Endothelial cell of umbilical vein (primary cell): ENCODE measurements at regions not wholly inside any gene's neighbourhood (a gene's known extent, or its start where the extent isn't known, plus 50 kb on each side); places are given as distances from the start of the nearest gene placed in this dataset.

ENCODE experiments used
- BruUV-seq: library from RNA; stranded (reverse); fragments of 400-500 nt; replicated peaks from 2 replicates; lab custom pipeline; 2021; lab: Mats Ljungman, UMichigan
- CTCF ChIA-PET: fragments of 300-600, 350-600 bp; sonication (Branson Sonifier 250); formaldehyde crosslinking; loops from one replicate; lab custom pipeline; 2021; ENCODE audit warnings: antibody characterized with exemption, inconsistent platforms; lab: Charles Lee
- POLR2A ChIA-PET: fragments of 300-600, 350-600 bp; sonication (Branson Sonifier 250); formaldehyde crosslinking; loops from one replicate; lab custom pipeline; 2021; ENCODE audit warnings: antibody characterized with exemption, inconsistent platforms; lab: Charles Lee
- DNase-seq: peaks from one replicate; pipeline ENCODE4 v3.0.0-alpha.2; 2011; ENCODE audit warnings: low read depth, low spot score
- FAIRE-seq: peaks from 2 replicates; lab custom pipeline; 2011; peaks lifted over from hg19 to GRCh38; lab: Jason Lieb, UNC
- H2AFZ ChIP-seq: 2 replicates; pipeline ENCODE4 v1.6.0; 2012; ENCODE audit warnings: low read depth, low read length, control low read depth, inconsistent platforms
- H3K27ac ChIP-seq: 2 replicates; pipeline ENCODE4 v1.5.1; 2011; ENCODE audit warnings: low read depth, mild to moderate bottlenecking, control low read depth, low read length, moderate library complexity; ENCODE audit not compliant: insufficient read depth
- H3K27me3 ChIP-seq, 2 experiments: 2 replicates each; pipeline versions ENCODE4 v1.6.0 to v1.6.1; 2011; ENCODE audit warnings: low read length in 2 of 2, mixed read lengths in 1 of 2; ENCODE audit not compliant: control insufficient read depth in 2 of 2, insufficient read depth in 2 of 2
- H3K36me3 ChIP-seq, 2 experiments: 2 replicates in 1 of 2; 3 replicates in 1 of 2; pipeline ENCODE4 v1.5.1; 2011; ENCODE audit warnings: low read length in 2 of 2, mild to moderate bottlenecking in 1 of 2, moderate library complexity in 1 of 2; ENCODE audit not compliant: control insufficient read depth in 2 of 2, insufficient read depth in 2 of 2; ENCODE audit errors: extremely low read depth in 1 of 2
- H3K4me1 ChIP-seq: 3 replicates; pipeline ENCODE4 v1.5.1; 2011; ENCODE audit warnings: mild to moderate bottlenecking, low read length; ENCODE audit not compliant: control insufficient read depth, insufficient read depth; ENCODE audit errors: extremely low read depth
- H3K4me2 ChIP-seq: 2 replicates; pipeline ENCODE4 v1.6.1; 2011; ENCODE audit warnings: low read length, control low read depth, mixed read lengths; ENCODE audit not compliant: insufficient read depth
- H3K4me3 ChIP-seq, 3 experiments: fragments of 200-600 bp in 1 of 3; sonication (generic), shearing (Covaris generic) in 1 of 3; replicated peaks in 1 of 3; 2 replicates each; pipeline ENCODE4 v1.5.1; 2011 to 2016; ENCODE audit warnings: control low read depth in 3 of 3, low read length in 3 of 3, mild to moderate bottlenecking in 2 of 3, inconsistent platforms in 1 of 3, low read depth in 1 of 3, moderate library complexity in 1 of 3; ENCODE audit not compliant: insufficient read depth in 1 of 3
- H3K79me2 ChIP-seq: 2 replicates; pipeline ENCODE4 v1.6.0; 2012; ENCODE audit warnings: low read length, inconsistent platforms; ENCODE audit not compliant: control insufficient read depth, insufficient read depth
- H3K9ac ChIP-seq: replicated peaks from 2 replicates; pipeline ENCODE3; 2011; ENCODE audit warnings: low read length, control low read depth; ENCODE audit not compliant: insufficient read depth; ENCODE audit errors: extremely low read depth
- H3K9me1 ChIP-seq: replicated peaks from 3 replicates; pipeline ENCODE4 v1.6.0; 2011; ENCODE audit warnings: mild to moderate bottlenecking, low read length; ENCODE audit not compliant: control insufficient read depth, insufficient read depth; ENCODE audit errors: extremely low read depth
- H3K9me3 ChIP-seq: replicated peaks from 2 replicates; pipeline ENCODE4 v1.5.1; 2012; ENCODE audit warnings: low read length, inconsistent platforms; ENCODE audit not compliant: control insufficient read depth, insufficient read depth
- H4K20me1 ChIP-seq: replicated peaks from 2 replicates; pipeline ENCODE3; 2011; ENCODE audit warnings: mild to moderate bottlenecking, low read length; ENCODE audit not compliant: control insufficient read depth, insufficient read depth; ENCODE audit errors: extremely low read depth
- CTCF ChIP-seq, 2 donors: IDR thresholded peaks; 1 replicate in 1 of 2; 2 replicates in 1 of 2; pipeline ENCODE4 v1.5.1; 2011; ENCODE audit warnings: low read length in 2 of 2, mild to moderate bottlenecking in 2 of 2, moderate library complexity in 2 of 2, control low read depth in 1 of 2, inconsistent platforms in 1 of 2, low read depth in 1 of 2; ENCODE audit not compliant: insufficient read depth in 1 of 2; ENCODE audit errors: extremely low read depth in 1 of 2
- EZH2 ChIP-seq: IDR thresholded peaks from 2 replicates; pipeline ENCODE4 v1.6.1; 2012; ENCODE audit warnings: borderline replicate concordance, low read depth, mild to moderate bottlenecking, moderate library complexity, low read length, inconsistent platforms; ENCODE audit not compliant: severe bottlenecking
- FOS ChIP-seq: IDR thresholded peaks from 2 replicates; pipeline ENCODE4 v1.6.1; 2011; ENCODE audit warnings: mild to moderate bottlenecking, low read length, moderate library complexity, borderline replicate concordance; ENCODE audit not compliant: insufficient read depth
- GATA2 ChIP-seq: IDR thresholded peaks from 2 replicates; pipeline ENCODE4 v1.7.0; 2011; ENCODE audit warnings: low read depth, mild to moderate bottlenecking, moderate library complexity, mixed read lengths, low read length; ENCODE audit not compliant: insufficient read length, insufficient read depth
- JUN ChIP-seq: IDR thresholded peaks from 2 replicates; pipeline ENCODE4 v1.6.1; 2011; ENCODE audit warnings: borderline replicate concordance, low read depth; ENCODE audit not compliant: insufficient read length, insufficient read depth
- MAX ChIP-seq: IDR thresholded peaks from 2 replicates; pipeline ENCODE4 v1.6.1; 2011; ENCODE audit not compliant: insufficient read depth, insufficient read length
- MYC ChIP-seq: IDR thresholded peaks from one replicate; pipeline ENCODE4 v1.6.1; 2011; ENCODE audit warnings: mild to moderate bottlenecking, low read depth, low read length
- POLR2A ChIP-seq: IDR thresholded peaks from 2 replicates; pipeline ENCODE4 v1.6.1; 2012; ENCODE audit warnings: low read depth, mild to moderate bottlenecking, control low read depth, low read length
- POLR2AphosphoS5 ChIP-seq: IDR thresholded peaks from 2 replicates; pipeline ENCODE4 v1.6.1; 2012; ENCODE audit warnings: low read depth, mild to moderate bottlenecking, control low read depth, low read length, moderate library complexity; ENCODE audit not compliant: insufficient read depth
- dilution Hi-C: fragments of 300-500 bp; cut with MboI; formaldehyde crosslinking; loops from one replicate; pipeline ENCODE4 v1.15.0; 2019; ENCODE audit warnings: low sequenced_read_pairs; ENCODE audit not compliant: extremely low pct_ligation_motif_present
- intact Hi-C: fragments of 100-400 bp; cut with micrococcal nuclease; formaldehyde crosslinking; loops from one replicate; pipeline ENCODE4 v1.10.0; 2022

GRCh38 chr12:111024205-111024801 is 103.9 kb upstream of the MYL2 start:
- Histone ChIP-seq H3K36me3 (no peaks in the 10 kb centered on the region), H4K20me1 (no peaks in the 10 kb centered on the region), H2AFZ (no peak overlapping the region), H3K27ac (no peak overlapping the region), H3K4me3 (no peak overlapping the region), H3K4me2 (no peak overlapping the region), H3K9ac (no peak overlapping the region), H3K9me3 (no peaks in the 10 kb centered on the region), H3K4me1 (no peaks in the 10 kb centered on the region), H3K79me2 (no peaks in the 10 kb centered on the region), H3K27me3 (peaks cover 2 to 5% of the 10 kb centered on the region in 2 experiments), H3K9me1 (no peaks in the 10 kb centered on the region)
- no TSS peak for BruUV-seq
- intact Hi-C loops = loop anchor here (1.0 to 2.0 kb wide), 2 partner anchors 130 to 289 kb away; no protein-coding TSS in a partner anchor
- CTCF ChIA-PET = interaction anchor here (1.0 to 1.3 kb wide), 2 partner anchors 248 to 289 kb away, joined by 3 to 5 read pairs; no protein-coding TSS in a partner anchor
- DNase-seq (peak; percentile 30), FAIRE-seq (no peak)
- dilution Hi-C loops = no loop called here
- POLR2A ChIA-PET = no interaction called here
- peak; percentile 67 to 84 for TF ChIP-seq CTCF (IDR thresholded peaks at IDR 0.05; ENCODE audit: extremely low read depth in 1 of 2, insufficient read depth in 1 of 2, low read depth in 1 of 2, low read length in 2 of 2)
- TF ChIP-seq JUN = no peak

- H3K27me3 ChIP-seq = peaks cover 0 to 2% of the 10 kb centered on the region in 2 experiments
- FAIRE-seq = no peak
- dilution Hi-C loops = no loop called here
- no peak for DNase-seq
- H3K9ac ChIP-seq = no peak overlapping the region
- ChIA-PET CTCF (interaction anchor here (1.2 to 1.8 kb wide), 4 partner anchors 127 to 278 kb away, joined by 3 to 9 read pairs (median 4); no protein-coding TSS in a partner anchor), POLR2A (no interaction called here)
- H3K4me1 ChIP-seq = no peaks in the 10 kb centered on the region
- no peak overlapping the region for H3K4me3 ChIP-seq
- H3K9me3 ChIP-seq = no peaks in the 10 kb centered on the region
- H3K79me2 ChIP-seq = no peaks in the 10 kb centered on the region
- H3K4me2 ChIP-seq = no peak overlapping the region
- H3K27ac ChIP-seq = no peak overlapping the region
- no peak for TF ChIP-seq CTCF (IDR thresholded peaks at IDR 0.05; ENCODE audit: extremely low read depth in 1 of 2, insufficient read depth in 1 of 2, low read depth in 1 of 2, low read length in 2 of 2)
- TF ChIP-seq POLR2A = no peak
- TF ChIP-seq MAX = no peak
- TF ChIP-seq FOS = no peak
- no peak for TF ChIP-seq JUN
- TF ChIP-seq POLR2AphosphoS5 = no peak
- no peak for TF ChIP-seq MYC
- no peak for TF ChIP-seq EZH2
- TF ChIP-seq GATA2 = no peak
- H2AFZ ChIP-seq = no peak overlapping the region
- H4K20me1 ChIP-seq = no peaks in the 10 kb centered on the region
- H3K36me3 ChIP-seq = no peaks in the 10 kb centered on the region
- no TSS peak for BruUV-seq
- intact Hi-C loops = no loop called here
- no peaks in the 10 kb centered on the region for H3K9me1 ChIP-seq
Observed at GRCh38 chr12:111022386-111022785, 102.0 kb upstream of the MYL2 start.
